ENCODE measurements at regions not wholly inside any gene's neighbourhood (a gene's known extent, or its start where the extent isn't known, plus 50 kb on each side); places are given as distances from the start of the nearest gene placed in this dataset.

DNA sequence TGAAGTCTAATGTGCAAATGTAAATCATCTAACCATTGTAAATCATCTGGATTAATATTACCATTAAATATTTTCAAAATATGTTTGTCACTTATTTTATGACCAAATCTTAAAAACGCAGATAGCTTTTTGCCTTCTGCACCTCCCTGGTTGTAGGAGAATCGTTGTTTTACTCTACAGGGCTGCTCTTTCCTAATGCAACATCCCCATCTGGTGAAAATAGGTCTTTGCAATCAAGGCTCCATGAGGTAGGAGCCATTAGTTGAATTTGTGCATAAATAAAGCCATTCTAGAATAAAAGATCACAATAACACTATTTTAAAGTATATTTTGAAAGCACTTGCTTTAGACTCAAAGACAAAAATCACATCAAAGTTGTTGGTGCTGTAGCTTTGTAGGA is 535.6 kb upstream of the AGTR1 start:
- no peak overlapping the region for H4K91ac ChIP-seq (ENCODE audit: insufficient read depth, low read depth, low read length)
- DNase-seq = no peak
- no peaks in the 10 kb centered on the region for H3K36me3 ChIP-seq (ENCODE audit: control insufficient read depth, insufficient read depth, low read length)
- no peaks in the 10 kb centered on the region for H4K20me1 ChIP-seq (ENCODE audit: insufficient read depth, low read length)
- H3K4ac ChIP-seq (ENCODE audit: low read depth, low read length) = no peak overlapping the region
- no peaks in the 10 kb centered on the region for H3K9me1 ChIP-seq (ENCODE audit: insufficient read depth, low read length)
- no peak overlapping the region for H3K56ac ChIP-seq (ENCODE audit: extremely low read depth, insufficient read depth, low read length)
- no peak overlapping the region for H3K4me3 ChIP-seq (ENCODE audit: insufficient read depth, low read depth, low read length)
- no peak overlapping the region for H3K14ac ChIP-seq (replicated peaks; ENCODE audit: low read depth, low read length)
- no peak overlapping the region for H4K8ac ChIP-seq (ENCODE audit: low read depth in 2 of 2, low read length in 2 of 2)
- H3K23ac ChIP-seq (ENCODE audit: low read depth, low read length) = no peak overlapping the region
- BruUV-seq (replicated peaks) = no TSS peak
- no peak for TF ChIP-seq FOS (IDR thresholded peaks at IDR 0.05; ENCODE audit: low read depth, low read length)
- ChIA-PET CTCF (no interaction called here), POLR2A (ENCODE audit: unreplicated experiment) (no interaction called here)
- WGBS, 2 experiments (ENCODE audit: extremely low coverage in 2 of 2, insufficient read length in 1 of 2) = no CpG with 5 or more reads among the region's 2 CpGs
- no peak overlapping the region for H4K5ac ChIP-seq (ENCODE audit: low read depth, low read length)
- ATAC-seq (ENCODE audit: low read depth) = no peak
- H2BK5ac ChIP-seq (ENCODE audit: low read depth, low read length, poor library complexity, severe bottlenecking) = no peak overlapping the region
- H3K27ac ChIP-seq (ENCODE audit: insufficient read depth, low read length) = no peak overlapping the region
- no peak overlapping the region for H2AK5ac ChIP-seq (ENCODE audit: low read depth, low read length)
- H3K4me2 ChIP-seq (ENCODE audit: low read depth, low read length) = no peak overlapping the region
- dilution Hi-C loops (cut with HindIII; ENCODE audit: low sequenced_read_pairs, unreplicated experiment) = no loop called here
- no peak overlapping the region for H2BK15ac ChIP-seq (ENCODE audit: low read depth, low read length)
- no peak overlapping the region for H2BK20ac ChIP-seq (ENCODE audit: low read depth, low read length)
- no peaks in the 10 kb centered on the region for H3K4me1 ChIP-seq (ENCODE audit: control insufficient read depth, insufficient read depth, low read length)
- in situ Hi-C loops (cut with MboI; ENCODE audit: low sequenced_read_pairs) = no loop called here
- H2BK120ac ChIP-seq (ENCODE audit: low read depth, low read length) = no peak overlapping the region
- H3K18ac ChIP-seq (ENCODE audit: low read depth, low read length) = no peak overlapping the region
- H3K9ac ChIP-seq (ENCODE audit: low read depth, low read length) = no peak overlapping the region
- no peaks in the 10 kb centered on the region for H3K79me1 ChIP-seq (ENCODE audit: low read depth in 1 of 2, low read length in 2 of 2)
- intact Hi-C loops (cut with micrococcal nuclease) = no loop called here
- H3K9me3 ChIP-seq (ENCODE audit: control insufficient read depth, insufficient read depth, low read length) = no peaks in the 10 kb centered on the region
- H2AK9ac ChIP-seq (replicated peaks; ENCODE audit: low read depth, low read length, poor library complexity) = no peak overlapping the region
- no peaks in the 10 kb centered on the region for H3K27me3 ChIP-seq (ENCODE audit: control insufficient read depth, insufficient read depth, low read length)
- H2AFZ ChIP-seq (replicated peaks; ENCODE audit: low read length, poor library complexity) = no peak overlapping the region

All from IMR-90 (cell line).